Neural cell (in vitro differentiated cells): ENCODE measurements at regions not wholly inside any gene's neighbourhood (a gene's known extent, or its start where the extent isn't known, plus 50 kb on each side); places are given as distances from the start of the nearest gene placed in this dataset.

ENCODE experiments used
- CTCF ChIP-seq: fragments of 450-650 bp; IDR thresholded peaks from 2 replicates; pipeline ENCODE4 v1.5.1; 2014; ENCODE audit warnings: antibody characterized with exemption, mild to moderate bottlenecking, moderate library complexity; ENCODE audit not compliant: poor library complexity, severe bottlenecking
- EP300 ChIP-seq: fragments of 450-650 bp; conservative IDR thresholded peaks from 2 replicates; pipeline ENCODE4 v1.6.1; 2014; ENCODE audit warnings: antibody characterized with exemption, mild to moderate bottlenecking, moderate library complexity; ENCODE audit not compliant: poor library complexity, severe bottlenecking
- EZH2 ChIP-seq: fragments of 200-600, 300-800 bp; shearing (Covaris generic), sonication (generic); IDR thresholded peaks from 2 replicates; pipeline ENCODE4 v1.6.1; 2014; ENCODE audit warnings: antibody characterized with exemption, low read length, borderline replicate concordance, mild to moderate bottlenecking; ENCODE audit not compliant: insufficient read depth, poor library complexity, severe bottlenecking
- MXI1 ChIP-seq: fragments of 450-650 bp; conservative IDR thresholded peaks from 2 replicates; pipeline ENCODE4 v1.6.1; 2014; ENCODE audit warnings: antibody characterized with exemption, mild to moderate bottlenecking; ENCODE audit not compliant: poor library complexity, severe bottlenecking
- REST ChIP-seq: IDR thresholded peaks from 2 replicates; pipeline ENCODE4 v1.6.1; 2012; ENCODE audit warnings: borderline replicate concordance
- SMC3 ChIP-seq: fragments of 450-650 bp; conservative IDR thresholded peaks from 2 replicates; pipeline ENCODE4 v1.6.1; 2014; ENCODE audit warnings: antibody characterized with exemption, mild to moderate bottlenecking, moderate library complexity; ENCODE audit not compliant: poor library complexity
- TAF1 ChIP-seq: IDR thresholded peaks from 2 replicates; pipeline ENCODE4 v1.6.1; 2012; ENCODE audit warnings: low read depth

- TF ChIP-seq EZH2: no peak
- no peak for TF ChIP-seq CTCF
- TF ChIP-seq EP300: no peak
- TF ChIP-seq TAF1: no peak
- TF ChIP-seq MXI1: no peak
- no peak for TF ChIP-seq SMC3
- TF ChIP-seq REST: no peak
Measured at GRCh38 chr5:42963412-42963811, 76.7 kb downstream of the ANXA2R start.
